Ecto neural progenitor cell (in vitro differentiated cells): ENCODE measurements at regions not wholly inside any gene's neighbourhood (a gene's known extent, or its start where the extent isn't known, plus 50 kb on each side); places are given as distances from the start of the nearest gene placed in this dataset.

Experiments used
- DNase-seq: peaks from one replicate; pipeline ENCODE4 v3.0.0-alpha.2; 2018; ENCODE audit warnings: low spot score

DNA sequence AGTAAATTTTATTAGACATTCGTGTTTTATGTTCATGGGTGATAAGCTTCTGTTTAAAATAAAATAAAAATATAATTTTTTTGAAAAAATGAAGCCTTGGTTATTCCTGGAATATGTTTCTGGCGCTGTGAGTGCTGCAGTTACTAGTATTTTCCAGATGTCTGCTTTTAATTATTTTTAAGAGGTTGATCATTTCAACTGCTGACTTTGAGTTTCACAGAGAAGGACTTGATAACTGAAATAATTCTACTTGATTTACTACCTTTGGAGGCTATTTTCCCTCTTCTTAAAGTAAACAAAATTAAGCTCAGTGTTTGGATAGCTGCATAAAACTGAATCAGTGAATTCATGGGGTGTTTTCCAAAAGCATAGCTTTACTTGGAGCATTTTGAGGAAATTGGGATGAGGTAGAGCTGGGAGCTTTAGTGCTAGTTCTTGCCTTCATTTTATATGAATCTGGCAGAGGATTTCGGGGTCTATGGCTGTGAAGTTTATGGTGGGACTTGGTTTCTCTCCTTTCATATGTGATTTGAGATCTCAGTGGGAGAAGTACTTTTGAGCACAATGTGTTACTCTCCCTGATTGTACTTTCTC, 666.5 kb downstream of the DCDC2C start:
- no peak for DNase-seq

GRCh38 chr2:4370422-4371090, 667.2 kb downstream of the DCDC2C start:
- DNase-seq, result no peak

- DNase-seq, result no peak
These were observed 677.7 kb downstream of the DCDC2C start for GRCh38 chr2:4381049-4381448.

DNA sequence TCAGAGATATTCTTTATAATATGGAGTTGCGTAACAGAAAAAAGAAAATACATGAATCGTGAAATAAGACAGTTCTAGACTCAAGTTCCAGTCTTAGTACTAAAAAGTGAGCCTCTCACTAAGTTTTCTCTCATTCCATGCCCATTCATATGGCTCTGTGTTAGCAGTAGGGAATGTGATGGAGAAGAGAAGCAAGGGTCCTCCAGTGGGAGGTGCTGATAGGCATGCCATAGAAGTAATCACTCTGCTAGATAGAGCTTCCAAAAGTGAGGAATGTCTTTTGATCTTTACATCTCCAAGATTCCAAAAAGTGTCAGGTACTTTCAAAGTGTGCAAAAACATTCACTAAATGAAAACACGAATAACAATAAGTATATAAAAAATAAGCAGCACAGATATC, 678.4 kb downstream of the DCDC2C start:
- DNase-seq, result no peak

DNA sequence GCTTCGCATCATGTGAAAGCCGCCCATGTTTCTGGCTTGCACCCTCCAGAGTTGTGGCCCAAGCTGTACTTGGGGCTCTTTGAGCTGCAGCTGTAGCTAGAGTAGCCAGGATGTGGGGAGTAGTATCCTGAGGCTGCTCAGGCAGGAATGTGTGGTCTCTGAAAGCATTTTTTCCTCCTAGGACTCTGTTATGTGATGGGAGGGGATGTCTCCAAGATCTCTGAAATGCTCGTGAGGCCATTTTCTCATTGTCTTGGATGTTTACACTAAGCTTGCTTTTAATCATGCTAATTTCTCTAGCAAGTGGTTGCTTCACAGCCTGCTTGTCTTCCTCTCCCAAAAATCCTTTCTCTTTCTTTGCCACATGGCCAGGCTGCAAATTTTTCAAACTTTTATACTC, 687.6 kb downstream of the DCDC2C start:
- no peak for DNase-seq

DNA sequence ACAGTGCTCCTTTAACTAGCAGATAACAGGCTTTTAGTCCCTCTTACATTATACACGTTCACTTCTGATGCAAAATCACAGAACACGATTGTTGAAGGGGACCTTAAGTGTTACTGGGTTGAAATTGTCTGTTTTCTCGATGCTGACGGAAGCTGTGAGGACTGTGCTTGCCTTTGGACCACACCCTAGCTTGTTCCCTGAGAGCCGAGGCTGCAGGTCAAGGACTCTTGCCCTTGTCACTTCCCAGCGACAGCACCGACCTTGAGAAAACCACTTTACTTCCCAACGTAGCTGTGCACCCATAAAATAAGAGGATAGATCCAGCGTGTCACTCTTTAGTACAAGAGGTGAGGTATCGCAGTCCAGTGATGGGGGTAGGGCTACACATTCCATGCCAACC, 701.0 kb downstream of the DCDC2C start:
- DNase-seq, result no peak

DNA sequence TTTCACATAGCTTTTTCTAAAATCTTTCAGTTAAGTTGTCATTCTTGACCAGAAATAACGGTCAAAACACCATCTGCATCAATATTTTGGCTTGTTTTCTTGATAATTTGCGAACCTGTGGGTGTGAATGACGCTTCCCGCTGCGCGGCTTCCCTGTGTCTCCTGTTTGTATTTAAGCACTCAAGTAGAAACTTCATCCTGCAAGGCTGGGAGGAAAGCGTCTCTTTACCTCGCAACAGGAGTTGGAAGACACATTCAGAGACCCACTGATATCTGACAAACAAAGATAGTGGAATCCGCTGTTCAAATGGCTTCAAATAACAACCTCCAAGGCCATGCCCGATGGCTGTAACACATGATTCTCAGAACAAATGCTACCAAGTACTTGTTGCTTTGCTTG, 704.9 kb downstream of the DCDC2C start:
- DNase-seq, result no peak

DNA sequence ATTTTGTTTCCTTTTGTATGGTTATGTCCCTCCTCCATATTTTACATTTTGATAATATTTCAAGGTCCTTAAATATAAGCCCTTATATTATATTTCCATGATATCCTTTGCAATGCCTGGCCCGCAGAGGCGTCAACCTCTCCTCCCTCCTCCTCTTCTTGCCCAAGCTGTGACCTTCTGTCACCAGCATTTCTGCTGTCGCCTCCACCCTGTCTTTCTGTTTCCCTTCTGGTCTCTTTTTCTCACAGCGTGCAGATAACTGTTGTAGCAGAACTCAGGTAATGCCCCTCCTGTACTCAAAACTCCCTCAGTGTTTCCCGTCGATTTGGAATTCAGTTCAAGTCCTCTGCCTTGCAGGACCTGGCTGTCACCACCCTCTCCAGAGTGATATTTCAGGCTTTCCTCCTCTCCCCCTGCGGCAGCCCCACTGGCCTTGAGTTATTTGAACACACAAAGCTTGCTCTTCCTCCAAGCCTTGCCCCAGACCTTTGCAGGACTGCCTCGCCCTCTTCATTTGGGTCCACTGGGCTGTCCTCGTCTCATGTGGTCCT, 709.3 kb downstream of the DCDC2C start:
- DNase-seq, result no peak

DNA sequence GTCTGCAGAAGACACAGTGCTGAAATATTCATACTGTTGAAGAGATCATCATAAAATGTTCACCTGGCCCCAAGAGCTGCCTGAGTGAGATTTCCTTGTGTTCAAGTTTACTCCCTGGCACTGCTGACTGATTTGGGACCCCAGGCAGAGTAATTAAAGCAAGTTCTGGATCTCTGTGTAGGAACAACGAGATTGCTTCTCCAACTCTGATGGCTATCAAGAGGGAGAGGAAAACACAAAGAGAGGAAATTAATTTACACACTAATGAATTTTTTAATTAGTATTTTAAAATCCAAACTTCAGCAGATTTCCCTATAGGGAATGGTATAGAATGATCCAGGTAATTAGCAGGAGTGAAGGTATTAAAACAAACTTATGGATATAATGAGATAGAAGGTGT, 711.8 kb downstream of the DCDC2C start:
- DNase-seq, result no peak

GRCh38 chr2:4415810-4416413, 712.5 kb downstream of the DCDC2C start:
- DNase-seq, result no peak

DNA sequence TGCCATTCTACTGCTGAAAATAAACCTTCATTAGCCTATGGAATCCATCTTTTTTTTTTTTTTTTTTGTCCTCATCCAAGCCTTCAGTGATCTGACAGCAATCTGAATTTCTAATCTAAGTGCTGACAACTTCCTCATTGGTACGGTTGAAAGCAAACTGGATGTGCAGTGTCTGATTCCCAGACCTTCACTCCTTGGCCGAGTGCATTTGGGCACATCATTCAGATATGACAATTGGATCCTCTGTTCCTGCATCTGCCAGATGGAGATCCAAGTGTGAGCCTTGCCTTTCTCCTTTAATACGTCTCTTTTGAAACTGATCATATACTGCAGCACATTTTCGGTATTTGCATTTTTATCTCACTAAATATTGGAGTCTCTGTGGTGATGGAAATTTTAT, 713.1 kb downstream of the DCDC2C start:
- DNase-seq, result no peak

GRCh38 chr2:4417771-4418170, 714.4 kb downstream of the DCDC2C start:
- DNase-seq, result no peak

DNA sequence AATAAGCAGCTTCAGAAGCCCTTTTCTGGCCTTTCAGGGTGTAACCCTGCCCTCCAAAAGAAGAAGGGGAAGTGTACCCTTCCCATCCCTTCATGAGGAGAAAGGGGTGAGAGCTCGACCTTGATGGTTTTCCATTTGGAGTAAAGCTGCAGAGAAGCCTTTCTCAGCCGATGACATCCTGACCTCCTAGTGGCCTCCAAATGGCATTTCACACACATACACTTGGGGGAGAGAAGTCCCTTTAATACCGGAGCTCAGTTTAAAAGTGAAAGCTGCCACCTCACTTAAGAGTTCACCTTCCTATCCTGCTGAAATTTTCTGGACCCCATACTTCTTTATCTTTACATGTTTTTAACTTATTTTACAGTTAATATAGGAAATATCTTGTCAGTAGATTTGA, 716.7 kb downstream of the DCDC2C start:
- DNase-seq, result no peak

DNA sequence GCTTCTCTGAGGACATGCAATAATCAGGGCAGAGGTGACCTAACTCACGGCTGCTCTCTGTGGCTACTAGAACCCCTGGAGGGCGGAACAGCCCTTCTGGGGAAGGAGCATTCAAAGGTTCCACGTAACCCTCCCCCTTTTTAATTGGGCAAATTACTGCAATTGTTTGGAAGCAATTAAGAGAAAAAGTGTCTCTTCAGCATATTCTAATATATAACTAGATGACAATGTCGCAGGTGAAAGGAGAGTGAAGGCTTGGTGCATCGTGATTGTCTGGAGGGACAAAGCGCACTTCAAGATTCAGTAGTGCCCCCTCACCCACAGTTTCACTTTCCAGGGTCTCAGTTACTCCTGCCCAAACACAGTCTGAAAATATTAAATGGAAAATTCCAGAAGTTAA, 720.8 kb downstream of the DCDC2C start:
- no peak for DNase-seq

DNA sequence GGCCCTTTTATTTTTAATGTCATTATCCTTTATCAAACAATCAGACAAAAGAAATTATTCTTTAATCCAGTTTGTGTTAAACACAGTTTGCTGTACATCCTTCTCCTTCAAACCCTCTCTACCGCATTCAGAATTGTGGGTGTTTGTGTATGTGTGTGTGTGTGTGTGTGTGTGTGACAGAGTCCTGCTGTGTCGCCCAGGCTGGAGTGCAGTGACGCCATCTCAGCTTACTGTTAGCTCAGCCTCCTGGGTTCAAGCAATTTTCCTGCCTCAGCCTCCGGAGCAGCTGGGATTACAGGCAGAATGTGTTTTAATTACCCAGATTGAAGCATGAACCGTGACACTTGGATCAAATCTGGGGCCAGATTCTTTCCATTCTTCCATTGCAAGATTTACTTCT, 723.7 kb downstream of the DCDC2C start:
- DNase-seq, result no peak

- DNase-seq, result no peak
These were observed 742.4 kb downstream of the DCDC2C start for GRCh38 chr2:4445821-4446220.

DNA sequence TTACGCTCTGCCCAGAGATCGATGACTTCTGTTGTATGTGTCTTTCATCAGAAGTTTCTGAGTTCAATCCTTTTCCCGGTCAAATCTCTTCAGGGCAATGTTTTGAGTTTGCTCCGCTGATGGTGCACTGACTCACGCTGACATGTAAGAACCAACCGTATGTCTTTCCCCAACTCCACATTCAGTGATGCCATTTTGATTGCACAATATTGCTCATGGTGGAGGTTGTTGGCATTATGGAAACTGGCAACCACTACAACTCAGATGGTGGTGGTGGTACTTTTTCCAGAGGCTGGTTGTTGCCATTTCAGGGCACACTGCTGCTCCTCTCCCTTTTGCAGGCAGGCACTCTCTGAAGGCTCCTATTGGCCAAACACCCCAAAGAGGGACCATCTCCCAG, 751.5 kb downstream of the DCDC2C start:
- DNase-seq, result no peak

DNA sequence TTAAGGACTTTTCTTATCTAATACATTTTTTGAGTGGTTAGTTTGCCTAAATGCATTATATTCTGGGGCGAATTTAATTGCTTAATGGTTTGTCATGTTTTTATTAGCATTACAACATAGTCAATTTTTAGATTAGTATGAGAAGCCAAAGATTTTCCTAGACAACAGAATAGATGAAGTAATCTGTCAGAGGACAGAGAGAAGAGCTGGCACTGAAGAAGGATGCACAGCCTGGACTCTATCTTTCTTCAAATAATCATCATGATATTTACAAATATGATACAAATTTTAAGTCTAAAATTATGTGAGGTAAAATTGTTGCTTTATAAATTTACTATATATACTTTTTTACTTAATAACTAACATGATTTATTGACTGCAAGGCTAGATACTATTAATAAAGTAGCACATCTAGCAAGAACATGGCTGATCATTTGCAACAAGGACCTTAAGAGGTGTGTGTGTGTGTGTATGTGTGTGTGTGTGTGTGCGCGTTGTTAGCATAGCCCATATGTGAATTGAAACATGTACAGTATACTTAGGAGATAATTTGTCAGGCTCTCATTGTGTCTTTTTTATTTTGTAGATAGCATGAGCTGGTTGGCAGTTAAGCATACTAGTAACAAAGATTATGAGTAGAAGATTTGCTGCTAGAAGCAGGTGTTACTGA, 752.2 kb downstream of the DCDC2C start:
- DNase-seq, result no peak

DNA sequence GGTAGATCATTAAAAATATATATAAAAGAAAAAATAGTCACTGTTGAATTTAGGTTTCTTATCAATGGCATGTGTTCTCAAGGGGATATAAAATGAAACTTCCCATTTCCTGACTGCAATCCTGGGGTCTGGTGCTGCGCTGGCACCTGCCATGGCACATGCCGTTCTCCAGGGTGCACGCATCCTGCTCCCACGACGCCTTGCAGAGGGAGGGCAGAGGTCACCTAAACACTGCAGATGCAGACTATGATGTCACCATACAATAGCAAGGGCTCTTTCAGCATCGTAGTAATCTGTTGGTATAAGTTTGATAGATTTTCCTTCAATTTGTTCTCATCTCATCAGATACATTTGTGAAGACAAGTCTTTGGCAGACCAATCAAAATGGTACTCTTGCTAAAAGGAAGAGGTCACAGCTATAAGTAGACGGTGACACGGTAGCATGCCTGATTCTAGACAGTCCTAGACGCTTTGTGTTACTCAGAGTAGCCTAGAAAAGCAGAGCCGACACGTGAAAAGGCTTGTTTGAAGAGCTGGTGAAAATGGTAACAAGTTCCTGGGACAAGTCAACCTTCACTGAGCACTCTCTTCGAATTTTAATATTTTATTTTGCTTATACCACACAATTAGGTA, 761.4 kb downstream of the DCDC2C start:
- no peak for DNase-seq

DNA sequence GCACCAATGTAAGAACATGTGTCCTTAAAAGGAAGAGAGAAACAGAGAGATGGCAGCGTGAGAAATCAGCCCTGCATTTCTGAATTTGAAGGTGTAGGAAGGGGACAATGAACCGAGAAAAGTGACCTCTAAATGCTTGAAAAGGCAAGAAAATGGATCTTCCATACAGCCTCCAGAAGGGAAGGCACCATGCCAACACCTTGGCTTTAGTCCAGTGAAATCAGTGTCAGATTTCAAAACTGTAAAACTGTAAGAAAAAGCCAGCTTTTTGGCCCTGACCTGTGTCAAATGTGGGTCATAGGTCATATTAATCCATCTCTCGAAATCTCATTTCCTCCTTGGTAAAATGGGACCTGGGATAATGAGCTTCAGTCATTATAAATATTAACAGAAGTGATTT, 762.3 kb downstream of the DCDC2C start:
- no peak for DNase-seq

- DNase-seq, result no peak
These were observed 772.2 kb downstream of the DCDC2C start for GRCh38 chr2:4475618-4476017.

DNA sequence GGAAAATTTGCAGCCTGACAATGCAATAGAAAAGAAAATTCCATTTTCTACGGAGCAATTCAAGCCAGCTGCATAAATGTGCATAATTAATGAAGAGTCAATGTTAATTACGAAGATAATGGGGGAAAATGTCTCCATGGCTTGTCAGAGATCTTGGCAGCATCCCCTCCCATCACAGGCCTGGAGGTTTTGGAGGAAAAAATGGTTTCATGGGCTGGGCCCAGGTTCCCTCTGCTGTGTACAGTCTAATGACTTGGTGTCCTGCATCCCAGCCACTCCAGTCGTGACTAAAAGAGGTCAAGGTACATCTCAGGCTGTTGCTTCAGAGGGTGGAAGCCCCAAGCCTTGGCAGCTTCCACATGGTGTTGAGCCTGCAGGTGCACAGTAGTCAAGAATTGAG, 779.7 kb downstream of the DCDC2C start:
- DNase-seq, result no peak

DNA sequence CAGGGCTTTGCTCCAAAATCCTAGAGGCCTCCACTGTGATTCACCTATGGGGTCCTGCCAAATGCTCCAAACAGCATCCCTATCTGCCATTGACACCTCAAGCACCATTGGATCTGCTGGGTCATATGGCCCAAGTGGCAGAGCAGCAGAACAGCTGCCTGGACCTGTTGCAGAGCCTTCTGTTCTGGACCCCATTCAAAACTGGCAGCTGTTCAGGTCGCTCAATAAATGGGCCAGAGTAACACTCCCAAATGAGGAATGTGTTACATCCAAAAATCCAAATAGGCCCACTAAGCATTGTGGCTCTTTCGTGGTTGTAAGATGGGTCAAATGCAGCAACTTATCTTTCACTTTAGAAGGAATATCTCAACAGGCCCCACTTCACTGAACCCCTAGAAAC, 783.6 kb downstream of the DCDC2C start:
- no peak for DNase-seq
